ENCODE measurements at regions not wholly inside any gene's neighbourhood (a gene's known extent, or its start where the extent isn't known, plus 50 kb on each side); places are given as distances from the start of the nearest gene placed in this dataset.

GRCh38 chr21:22630953-22631465, 1632.8 kb downstream of the NCAM2 start:
- no peak for DNase-seq

GRCh38 chr21:22632176-22632575, 1634.0 kb downstream of the NCAM2 start:
- DNase-seq, result no peak

DNA sequence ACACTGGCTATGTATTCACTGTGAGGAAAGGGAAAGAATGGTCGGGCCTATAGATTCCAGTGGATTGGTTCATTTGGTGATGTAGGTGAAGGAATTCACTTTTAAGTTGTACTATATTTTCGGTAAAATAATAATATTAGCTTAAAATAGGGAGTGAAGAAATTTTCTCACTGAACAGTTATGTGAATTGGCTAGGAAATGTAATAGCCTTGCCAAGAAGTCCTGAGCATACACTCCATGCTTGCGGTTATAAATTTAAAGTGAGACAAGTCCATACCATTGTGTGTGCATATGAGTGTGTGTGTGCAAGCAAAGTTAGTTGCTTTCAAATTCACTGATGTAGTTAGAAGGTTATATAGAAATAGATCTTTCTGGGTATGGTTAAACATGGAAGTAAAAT, 1651.0 kb downstream of the NCAM2 start:
- no peak for DNase-seq

DNA sequence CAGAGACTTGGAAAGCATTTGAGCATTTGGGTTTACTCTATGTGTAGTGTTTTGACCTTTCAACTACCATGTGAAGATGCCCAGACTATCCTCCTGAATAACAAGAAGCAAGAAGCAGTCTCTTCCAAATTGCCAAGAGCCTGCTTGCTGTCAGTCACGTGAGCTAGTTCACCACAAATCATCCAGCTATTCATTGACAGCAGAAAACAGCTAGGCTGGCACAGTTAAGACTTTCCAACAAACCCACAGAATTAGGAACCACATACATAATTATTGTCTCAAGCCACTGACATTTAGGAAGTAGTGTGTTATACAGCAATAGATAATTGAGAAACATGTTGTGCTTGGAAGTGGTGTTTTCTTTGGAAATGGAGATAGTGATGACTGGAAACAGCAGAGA, 1652.0 kb downstream of the NCAM2 start:
- no peak for DNase-seq

GRCh38 chr21:22657781-22658180, 1659.6 kb downstream of the NCAM2 start:
- no peak for DNase-seq

DNA sequence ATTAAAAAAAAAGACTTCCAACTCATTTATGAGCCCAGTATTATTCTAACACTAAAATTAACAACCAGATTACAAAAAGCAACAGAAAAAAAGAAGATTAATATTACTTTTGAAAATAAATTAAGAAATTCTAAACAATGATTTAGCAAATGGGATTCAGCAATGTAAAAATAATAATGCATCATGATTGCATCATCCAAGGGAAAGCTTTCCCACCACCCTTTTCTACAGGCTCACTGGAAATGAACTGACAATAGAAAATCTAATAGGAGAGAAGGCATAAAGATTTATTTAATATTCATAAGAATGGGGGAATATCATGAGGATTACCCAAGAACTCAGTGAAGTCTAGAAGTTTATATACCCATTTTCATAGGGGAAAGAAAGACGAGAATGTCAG, 1671.9 kb downstream of the NCAM2 start:
- DNase-seq, result no peak

GRCh38 chr21:22679207-22679606, 1681.0 kb downstream of the NCAM2 start:
- no peak for DNase-seq

DNA sequence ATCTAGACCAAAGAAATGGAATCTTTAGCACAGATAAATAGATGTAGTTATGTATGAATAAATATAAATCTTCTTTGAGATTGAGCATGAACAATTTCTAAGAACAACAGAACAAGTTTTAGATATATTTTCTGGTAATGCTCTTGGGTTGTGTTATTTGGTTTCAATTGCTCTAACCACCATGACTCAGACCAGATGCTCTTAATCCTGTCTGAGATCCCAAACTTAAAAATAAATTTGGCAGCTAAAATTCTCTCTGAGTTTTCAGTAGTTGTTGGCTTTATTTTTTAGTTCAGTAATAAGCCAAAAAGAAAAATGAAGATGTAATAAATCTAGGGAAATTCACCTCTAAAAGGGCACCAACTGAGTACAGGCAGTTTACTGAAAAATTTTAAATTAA, 1693.4 kb downstream of the NCAM2 start:
- no peak for DNase-seq

DNA sequence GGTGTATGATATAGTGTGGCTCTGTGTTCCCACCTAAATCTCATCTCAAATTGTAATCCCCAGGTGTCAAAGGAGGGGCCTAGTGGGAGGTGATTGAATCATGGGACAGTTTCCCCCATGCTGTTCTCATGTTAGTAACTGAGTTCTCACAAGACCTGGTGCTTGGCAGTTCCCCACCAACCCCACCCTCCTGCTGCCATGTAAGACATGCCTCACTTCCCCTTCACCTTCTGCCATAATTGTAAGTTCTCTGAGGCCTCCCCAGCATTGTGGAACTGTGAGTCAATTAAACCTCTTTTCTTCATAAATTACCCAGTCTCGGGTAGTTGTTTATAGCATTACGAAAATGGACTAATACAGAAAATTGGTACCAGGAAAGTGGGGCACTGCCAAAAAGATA, 1705.3 kb downstream of the NCAM2 start:
- no peak for DNase-seq

DNA sequence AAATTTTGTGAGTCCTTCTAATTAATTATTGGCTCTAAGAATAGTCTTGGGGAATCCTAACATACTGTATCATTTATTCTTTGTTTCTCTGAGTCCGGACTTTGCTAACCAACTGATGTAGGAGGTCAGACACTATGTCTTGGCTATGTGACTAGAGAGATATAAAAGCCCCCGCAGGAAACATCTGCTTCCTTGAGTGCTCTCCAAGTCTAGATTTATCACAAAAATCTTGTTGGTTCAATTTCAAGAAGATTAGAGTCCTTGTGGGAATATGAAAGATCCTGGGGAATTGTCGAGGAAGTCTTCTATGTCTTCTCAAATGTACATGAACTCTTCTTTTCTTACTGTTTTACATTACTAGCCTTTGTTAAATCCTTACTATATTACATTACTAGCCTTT, 1712.5 kb downstream of the NCAM2 start:
- no peak for DNase-seq

- DNase-seq, result no peak
Measured at GRCh38 chr21:22711636-22712035, 1713.4 kb downstream of the NCAM2 start.

- DNase-seq, result no peak
Measured at GRCh38 chr21:22725436-22725835, 1727.2 kb downstream of the NCAM2 start.

- no peak for DNase-seq
Measured at GRCh38 chr21:22728091-22728490, 1729.9 kb downstream of the NCAM2 start.

- no peak for DNase-seq
Measured at GRCh38 chr21:22743085-22743484, 1744.9 kb downstream of the NCAM2 start.

DNA sequence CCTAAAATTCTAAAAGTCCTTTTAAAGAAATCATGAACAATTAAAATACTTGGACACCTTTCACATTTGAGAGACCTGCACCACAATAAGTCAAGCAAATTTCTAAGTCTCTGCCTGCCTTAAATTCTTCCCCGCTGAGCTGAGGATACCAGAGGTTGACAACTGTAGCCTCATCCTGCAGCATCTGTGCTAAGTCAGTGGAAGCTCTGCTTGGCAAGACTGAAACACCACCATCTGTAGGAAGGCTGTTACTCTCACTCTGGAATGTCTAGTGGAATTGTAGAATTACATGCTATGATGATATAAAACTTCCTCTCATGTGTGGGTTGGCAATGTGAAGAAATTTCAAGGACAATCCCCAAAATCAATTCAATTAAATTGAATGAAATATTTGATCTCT, 1756.5 kb downstream of the NCAM2 start:
- no peak for DNase-seq

GRCh38 chr21:22758478-22758877, 1760.3 kb downstream of the NCAM2 start:
- DNase-seq, result no peak

GRCh38 chr21:22762463-22762862, 1764.3 kb downstream of the NCAM2 start:
- no peak for DNase-seq

- DNase-seq, result no peak
Measured at GRCh38 chr21:22763442-22763841, 1765.2 kb downstream of the NCAM2 start.

DNA sequence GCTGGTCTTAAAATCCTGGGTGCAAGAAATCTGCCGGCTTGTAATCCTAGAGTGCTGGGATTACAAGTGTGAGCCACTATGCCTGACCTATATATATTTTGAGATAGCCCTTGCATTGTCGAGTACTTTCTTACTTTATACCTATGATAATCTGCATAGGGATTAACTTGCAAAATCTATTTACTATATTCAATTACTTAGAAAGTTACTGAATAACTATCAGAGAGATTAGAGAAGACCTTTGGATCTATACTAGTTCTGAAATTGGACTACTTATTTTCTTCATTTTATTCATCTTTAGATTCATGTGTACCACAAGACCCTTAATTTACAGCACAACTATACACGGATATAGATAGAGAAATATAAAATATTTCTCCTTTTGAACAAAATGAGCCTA, 1766.0 kb downstream of the NCAM2 start:
- DNase-seq, result no peak

GRCh38 chr21:22791376-22791775, 1793.2 kb downstream of the NCAM2 start:
- DNase-seq, result no peak

- peak; percentile 51 for DNase-seq
Measured at GRCh38 chr21:22791986-22792560, 1793.9 kb downstream of the NCAM2 start.

GRCh38 chr21:22795091-22795490, 1796.9 kb downstream of the NCAM2 start:
- no peak for DNase-seq

GRCh38 chr21:22795644-22796043, 1797.4 kb downstream of the NCAM2 start:
- DNase-seq, result no peak

DNA sequence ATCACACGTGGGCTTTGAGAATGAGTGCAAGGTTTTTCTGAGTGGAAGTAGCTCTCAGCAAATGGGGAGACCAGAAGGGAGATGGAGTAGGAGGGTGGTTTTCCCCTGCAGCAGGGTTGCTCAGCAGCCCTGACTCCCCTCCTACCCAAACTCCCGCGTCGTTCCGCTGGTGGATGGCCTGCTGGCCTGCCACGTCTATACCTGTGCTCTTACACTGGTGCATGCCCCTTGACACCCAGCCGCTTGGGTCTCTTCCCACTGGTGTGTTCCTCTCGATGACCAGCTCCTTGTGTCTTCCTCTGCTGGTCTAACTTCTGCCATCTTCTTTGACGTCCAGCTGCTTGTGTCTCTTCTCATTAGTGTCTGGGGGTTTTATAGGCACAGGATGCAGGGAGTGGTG, 1797.9 kb downstream of the NCAM2 start:
- DNase-seq, result no peak

- no peak for DNase-seq
Measured at GRCh38 chr21:22804151-22804550, 1805.9 kb downstream of the NCAM2 start.

DNA sequence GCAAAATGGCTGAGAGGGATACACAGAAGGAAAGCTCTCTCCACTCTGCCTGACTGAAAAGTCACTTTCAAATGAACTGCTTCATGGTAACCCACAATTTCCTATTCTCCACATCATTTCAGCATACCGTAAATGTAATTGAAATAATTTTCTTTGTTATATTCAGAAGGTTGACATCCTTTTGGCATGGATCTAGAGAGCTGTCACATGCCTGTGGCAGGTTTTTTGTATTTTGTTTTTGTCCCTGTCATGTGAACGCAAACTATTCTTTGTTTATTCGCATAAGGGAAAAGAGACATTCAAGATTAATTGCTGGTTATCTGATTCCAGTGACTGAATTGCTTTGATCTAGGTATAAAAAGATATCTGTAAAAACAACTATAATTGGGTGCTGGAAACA, 1808.1 kb downstream of the NCAM2 start:
- DNase-seq, result no peak
